BJ (cell line): ENCODE measurements at regions not wholly inside any gene's neighbourhood (a gene's known extent, or its start where the extent isn't known, plus 50 kb on each side); places are given as distances from the start of the nearest gene placed in this dataset.
"Not testable (repeated sequence)": the region's sequence is repeated elsewhere in the genome, so short reads cannot be mapped to it uniquely, and the experiment has no call there.

Experiments
- CTCF ChIA-PET: fragments of 350-600 bp; formaldehyde crosslinking; extraction: SDS; loops from one replicate; lab custom pipeline; 2021; ENCODE audit warnings: antibody characterized with exemption, inconsistent platforms; lab: Yijun Ruan, JAX
- POLR2A ChIA-PET: fragments of 300-600 bp; sonication (Branson Sonifier 250); formaldehyde crosslinking; extraction: SDS; loops from one replicate; lab custom pipeline; 2021; ENCODE audit warnings: antibody characterized with exemption; lab: Charles Lee
- DNase-seq: peaks from one replicate; pipeline ENCODE4 v3.0.0-alpha.2; 2011; ENCODE audit warnings: low read depth
- H3K27me3 ChIP-seq: 2 replicates; pipeline ENCODE4 v1.6.0; 2011; ENCODE audit warnings: low read length; ENCODE audit not compliant: control insufficient read depth, insufficient read depth
- H3K36me3 ChIP-seq: 2 replicates; pipeline ENCODE4 v1.5.1; 2011; ENCODE audit warnings: low read length; ENCODE audit not compliant: control insufficient read depth, insufficient read depth
- H3K4me3 ChIP-seq: 2 replicates; pipeline ENCODE4 v1.5.1; 2011; ENCODE audit warnings: low read depth, mild to moderate bottlenecking, control low read depth, low read length
- CTCF ChIP-seq: IDR thresholded peaks from 2 replicates; pipeline ENCODE4 v1.5.1; 2011; ENCODE audit warnings: low read depth, mild to moderate bottlenecking, control low read depth, inconsistent platforms, low read length, moderate library complexity; ENCODE audit not compliant: insufficient read depth

GRCh38 chr20:1817577-1818211 is 77.5 kb upstream of the SIRPA start:
- no peaks in the 10 kb centered on the region for H3K36me3 ChIP-seq
- H3K27me3 ChIP-seq: no peaks in the 10 kb centered on the region
- ChIA-PET CTCF (interaction anchor here (0.6 to 2.1 kb wide), 2 partner anchors 13 to 147 kb away, joined by 3 to 6 read pairs; no protein-coding TSS in a partner anchor), POLR2A (no interaction called here)
- no peak for TF ChIP-seq CTCF
- DNase-seq: no peak
- no peak overlapping the region for H3K4me3 ChIP-seq

GRCh38 chr20:1816384-1817381 is 78.5 kb upstream of the SIRPA start:
- no peak for TF ChIP-seq CTCF
- ChIA-PET CTCF (interaction anchor here (0.7 to 2.1 kb wide), 4 partner anchors 9 to 14 kb away, joined by 3 to 11 read pairs (median 4); no protein-coding TSS in a partner anchor), POLR2A (no interaction called here)
- H3K27me3 ChIP-seq: no peaks in the 10 kb centered on the region
- peak; percentile 73 for DNase-seq
- H3K36me3 ChIP-seq: no peaks in the 10 kb centered on the region
- no peak overlapping the region for H3K4me3 ChIP-seq

GRCh38 chr20:1815502-1816085 is 79.6 kb upstream of the SIRPA start:
- DNase-seq: no peak
- no peaks in the 10 kb centered on the region for H3K36me3 ChIP-seq
- no peak for TF ChIP-seq CTCF
- POLR2A ChIA-PET: no interaction called here
- CTCF ChIA-PET: interaction anchor here (1.9 kb wide), 1 partner anchor 13 kb away, joined by 11 read pairs; no protein-coding TSS in a partner anchor
- H3K27me3 ChIP-seq: no peaks in the 10 kb centered on the region
- H3K4me3 ChIP-seq: no peak overlapping the region

GRCh38 chr20:1814861-1815260 is 80.3 kb upstream of the SIRPA start:
- POLR2A ChIA-PET, H3K36me3 ChIP-seq, H3K4me3 ChIP-seq, H3K27me3 ChIP-seq, DNase-seq: not testable (repeated sequence)
- CTCF ChIA-PET: interaction anchor here (1.9 kb wide), 1 partner anchor 12 kb away, joined by 11 read pairs; no protein-coding TSS in a partner anchor

GRCh38 chr20:1813674-1814635 is 81.3 kb upstream of the SIRPA start:
- H3K27me3 ChIP-seq: no peaks in the 10 kb centered on the region
- no peak overlapping the region for H3K4me3 ChIP-seq
- H3K36me3 ChIP-seq: no peaks in the 10 kb centered on the region
- ChIA-PET CTCF (interaction anchor here (0.5 to 1.4 kb wide), 4 partner anchors 11 to 48 kb away, joined by 3 to 7 read pairs (median 4); no protein-coding TSS in a partner anchor), POLR2A (interaction anchor here (0.7 kb wide), 1 partner anchor 11 kb away, joined by 3 read pairs; no protein-coding TSS in a partner anchor)
- TF ChIP-seq CTCF: no peak
- no peak for DNase-seq
